ENCODE measurements at regions not wholly inside any gene's neighbourhood (a gene's known extent, or its start where the extent isn't known, plus 50 kb on each side); places are given as distances from the start of the nearest gene placed in this dataset.

DNA sequence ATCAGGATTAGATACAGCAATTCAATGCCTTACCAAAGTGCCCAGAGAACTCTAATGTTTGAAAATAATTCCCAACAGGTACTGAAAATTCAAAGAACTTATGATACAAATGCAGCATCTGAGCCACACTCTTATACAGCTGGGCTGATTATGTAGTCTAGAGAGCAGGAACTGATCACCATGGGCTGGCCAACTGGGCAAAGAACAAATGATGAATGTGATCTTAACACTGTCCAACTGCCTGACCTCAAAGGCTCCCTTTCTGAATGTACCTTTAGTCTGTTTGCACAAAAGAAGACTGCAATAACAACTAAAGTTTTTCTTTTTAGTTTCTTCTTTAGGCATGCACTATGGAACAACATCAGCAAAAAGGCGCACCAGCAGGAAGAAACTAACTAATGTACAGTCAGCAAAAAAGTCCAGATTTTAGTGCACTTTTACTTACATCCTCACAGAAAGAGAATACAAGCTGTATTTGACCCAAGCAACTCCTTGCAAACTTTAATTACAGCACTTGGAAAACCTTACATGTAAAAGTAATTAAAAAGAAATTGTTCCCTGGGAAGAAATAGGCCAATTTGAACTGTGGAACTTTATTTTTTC lies 1095.1 kb downstream of the IGSF11 start:
- Histone ChIP-seq H3K4me3 (ENCODE audit: extremely low read depth in 1 of 4, insufficient read depth in 2 of 4, low read depth in 3 of 4, low read length in 4 of 4) (no peak overlapping the region), H3K79me2 (ENCODE audit: control insufficient read depth in 1 of 2, insufficient read depth in 2 of 2, low read length in 2 of 2) (no peaks in the 10 kb centered on the region), H2BK20ac (ENCODE audit: low read length) (no peak overlapping the region), H2BK5ac (ENCODE audit: low read depth, low read length) (no peak overlapping the region), H3K36me3 (ENCODE audit: control insufficient read depth in 2 of 4, insufficient read depth in 4 of 4, low read length in 3 of 4) (no peaks in the 10 kb centered on the region), H2BK120ac (replicated peaks; ENCODE audit: low read depth, low read length) (no peak overlapping the region), H3K9ac (replicated peaks in 1 of 4; ENCODE audit: extremely low read depth in 1 of 4, low read depth in 3 of 4, low read length in 3 of 4) (no peak overlapping the region), H3K9me3 (ENCODE audit: insufficient read depth in 2 of 2, low read depth in 1 of 2, low read length in 1 of 2) (no peaks in the 10 kb centered on the region), H2AK5ac (ENCODE audit: low read depth, low read length) (no peak overlapping the region), H4K8ac (ENCODE audit: extremely low read depth, insufficient read depth, low read length) (no peak overlapping the region), H3K23me2 (ENCODE audit: low read depth, low read length) (no peaks in the 10 kb centered on the region), H2AFZ (ENCODE audit: low read length) (no peak overlapping the region), H4K91ac (replicated peaks; ENCODE audit: insufficient read length, low read length) (no peak overlapping the region), H2BK12ac (ENCODE audit: low read depth, low read length) (no peak overlapping the region), H3K79me1 (ENCODE audit: low read depth, low read length) (no peaks in the 10 kb centered on the region), H3K14ac (ENCODE audit: insufficient read length) (no peak overlapping the region), H3K23ac (ENCODE audit: insufficient read length) (no peak overlapping the region), H2BK15ac (ENCODE audit: low read length) (no peak overlapping the region), H3K4me2 (ENCODE audit: insufficient read depth in 1 of 2, low read depth in 2 of 2, low read length in 2 of 2) (no peak overlapping the region), H3K4ac (replicated peaks; ENCODE audit: insufficient read length, low read depth, low read length) (no peak overlapping the region), H3K4me1 (replicated peaks in 1 of 4; ENCODE audit: control insufficient read depth in 3 of 4, insufficient read depth in 4 of 4, low read length in 3 of 4) (no peaks in the 10 kb centered on the region), H3K56ac (replicated peaks; ENCODE audit: insufficient read length, low read depth, low read length) (no peak overlapping the region), H3K27me3 (replicated peaks in 1 of 4; ENCODE audit: control insufficient read depth in 3 of 4, extremely low read depth in 1 of 4, insufficient read depth in 3 of 4, low read length in 3 of 4) (no peaks in the 10 kb centered on the region), H4K5ac (ENCODE audit: insufficient read length, low read depth, low read length) (no peak overlapping the region), H3K18ac (ENCODE audit: extremely low read depth, low read length) (no peak overlapping the region), H4K20me1 (replicated peaks in 1 of 2; ENCODE audit: control insufficient read depth in 1 of 2, insufficient read depth in 2 of 2, low read length in 2 of 2) (no peaks in the 10 kb centered on the region), H3K27ac (ENCODE audit: low read depth, low read length) (no peak overlapping the region)
- DNase-seq (ENCODE audit: low read depth in 1 of 2, low spot score in 2 of 2) (no peak), FAIRE-seq (no peak)
- WGBS, 2 experiments (ENCODE audit: extremely low coverage in 1 of 2, insufficient coverage in 1 of 2, insufficient read length in 1 of 2, insufficient replicate concordance in 2 of 2, low coverage in 1 of 2, low lambda C conversion rate in 2 of 2, missing lambda C conversion rate in 1 of 2): 95% methylated on average over 1 of the region's 1 CpG; no CpG with 5 or more reads in 1 of the 2 experiments
- ChIA-PET POLR2A (ENCODE audit: partially characterized antibody) (no interaction called here), CTCF (ENCODE audit: partially characterized antibody) (interaction anchor here (1.6 kb wide), 1 partner anchor 41 kb away, joined by 3 read pairs; no protein-coding TSS in a partner anchor)
- TF ChIP-seq KDM5A (IDR thresholded peaks at IDR 0.05; ENCODE audit: low read length): no peak
- TF ChIP-seq POU5F1 (IDR thresholded peaks at IDR 0.05; ENCODE audit: low read depth, low read length): no peak
- no peak for TF ChIP-seq NANOG (IDR thresholded peaks at IDR 0.05; ENCODE audit: insufficient read depth, low read depth, low read length, poor library complexity, severe bottlenecking)
- no peak for TF ChIP-seq EP300 (IDR thresholded peaks at IDR 0.05; ENCODE audit: borderline replicate concordance in 1 of 2, low read depth in 2 of 2, low read length in 2 of 2)
- TF ChIP-seq, protein P1, sequence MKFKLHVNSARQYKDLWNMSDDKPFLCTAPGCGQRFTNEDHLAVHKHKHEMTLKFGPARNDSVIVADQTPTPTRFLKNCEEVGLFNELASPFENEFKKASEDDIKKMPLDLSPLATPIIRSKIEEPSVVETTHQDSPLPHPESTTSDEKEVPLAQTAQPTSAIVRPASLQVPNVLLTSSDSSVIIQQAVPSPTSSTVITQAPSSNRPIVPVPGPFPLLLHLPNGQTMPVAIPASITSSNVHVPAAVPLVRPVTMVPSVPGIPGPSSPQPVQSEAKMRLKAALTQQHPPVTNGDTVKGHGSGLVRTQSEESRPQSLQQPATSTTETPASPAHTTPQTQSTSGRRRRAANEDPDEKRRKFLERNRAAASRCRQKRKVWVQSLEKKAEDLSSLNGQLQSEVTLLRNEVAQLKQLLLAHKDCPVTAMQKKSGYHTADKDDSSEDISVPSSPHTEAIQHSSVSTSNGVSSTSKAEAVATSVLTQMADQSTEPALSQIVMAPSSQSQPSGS (IDR thresholded peaks at IDR 0.05; ENCODE audit: low read length): no peak
- no peak for TF ChIP-seq TEAD4 (IDR thresholded peaks at IDR 0.05; ENCODE audit: low read depth, low read length)
- TF ChIP-seq TCF12 (IDR thresholded peaks at IDR 0.05; ENCODE audit: low read depth, low read length): no peak
- TF ChIP-seq TAF1 (IDR thresholded peaks at IDR 0.05; ENCODE audit: low read depth, low read length): no peak
- no peak for TF ChIP-seq EGR1 (IDR thresholded peaks at IDR 0.05; ENCODE audit: borderline replicate concordance, low read depth, low read length)
- no peak for TF ChIP-seq RFX5 (IDR thresholded peaks at IDR 0.05; ENCODE audit: borderline replicate concordance, low read depth, low read length)
- no peak for TF ChIP-seq CEBPB (IDR thresholded peaks at IDR 0.05; ENCODE audit: low read depth, low read length)
- no peak for TF ChIP-seq CBX5 (IDR thresholded peaks at IDR 0.05; ENCODE audit: low read depth, low read length)
- no peak for TF ChIP-seq SIN3A (conservative IDR thresholded peaks at IDR 0.05 in 1 of 2, IDR thresholded peaks at IDR 0.05 in 1 of 2; ENCODE audit: low read depth in 1 of 2, low read length in 2 of 2)
